Bronchial epithelial cell (primary cell): ENCODE measurements at regions not wholly inside any gene's neighbourhood (a gene's known extent, or its start where the extent isn't known, plus 50 kb on each side); places are given as distances from the start of the nearest gene placed in this dataset.

Experiments used
- DNase-seq: peaks from one replicate; pipeline ENCODE4 v3.0.0-alpha.2; 2010; ENCODE audit warnings: low read depth
- FAIRE-seq: peaks from 2 replicates; lab custom pipeline; 2011; peaks lifted over from hg19 to GRCh38; lab: Jason Lieb, UNC
- H3K27me3 ChIP-seq: 2 replicates; pipeline ENCODE4 v1.5.1; 2011; ENCODE audit warnings: low read length; ENCODE audit not compliant: control insufficient read depth, insufficient read depth
- H3K36me3 ChIP-seq: 2 replicates; pipeline ENCODE4 v1.5.1; 2011; ENCODE audit warnings: low read length; ENCODE audit not compliant: control insufficient read depth, insufficient read depth
- H3K4me3 ChIP-seq: 2 replicates; pipeline ENCODE4 v1.5.1; 2011; ENCODE audit warnings: mild to moderate bottlenecking, low read depth, low read length, control low read depth
- CTCF ChIP-seq: IDR thresholded peaks from 2 replicates; pipeline ENCODE4 v1.5.1; 2011; ENCODE audit warnings: mild to moderate bottlenecking, moderate library complexity, low read length, control low read depth, inconsistent platforms; ENCODE audit not compliant: insufficient read depth, severe bottlenecking

GRCh38 chr17:22512997-22513538 lies 820.7 kb downstream of the KCNJ18 start:
- Histone ChIP-seq H3K4me3 (no peak overlapping the region), H3K27me3 (no peaks in the 10 kb centered on the region), H3K36me3 (no peaks in the 10 kb centered on the region)
- no peak for DNase-seq
- FAIRE-seq, result no peak
- no peak for TF ChIP-seq CTCF

DNA sequence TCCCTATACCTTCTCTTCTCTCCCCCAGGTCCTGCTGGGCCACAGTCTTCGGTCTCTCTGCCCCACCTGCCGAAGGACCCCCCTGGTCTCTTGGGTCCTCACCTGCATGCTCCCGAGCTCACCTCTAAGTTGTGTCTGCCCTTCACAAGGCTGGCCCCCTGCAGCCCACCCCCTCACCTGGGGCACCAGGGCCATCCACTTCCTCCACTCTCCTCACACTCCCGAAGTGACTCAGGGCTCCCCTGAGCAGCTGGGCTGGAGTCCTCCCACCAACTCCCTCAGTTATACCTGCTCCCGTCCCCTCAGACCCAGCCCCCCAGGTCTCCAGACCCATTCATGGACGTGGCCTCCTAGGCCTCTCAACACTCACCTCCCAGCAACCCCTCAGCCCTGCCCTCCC lies 822.0 kb downstream of the KCNJ18 start:
- Histone ChIP-seq H3K4me3 (no peak overlapping the region), H3K36me3 (no peaks in the 10 kb centered on the region), H3K27me3 (no peaks in the 10 kb centered on the region)
- FAIRE-seq (no peak), DNase-seq (no peak)
- TF ChIP-seq CTCF, result no peak

- Histone ChIP-seq H3K27me3 (no peaks in the 10 kb centered on the region), H3K36me3 (no peaks in the 10 kb centered on the region), H3K4me3 (no peak overlapping the region)
- TF ChIP-seq CTCF, result no peak
- no peak for DNase-seq
- FAIRE-seq, result no peak
Observed at GRCh38 chr17:22514767-22515320, 822.5 kb downstream of the KCNJ18 start.

- Histone ChIP-seq H3K36me3 (no peaks in the 10 kb centered on the region), H3K4me3 (no peak overlapping the region), H3K27me3 (no peaks in the 10 kb centered on the region)
- TF ChIP-seq CTCF, result no peak
- FAIRE-seq (no peak), DNase-seq (no peak)
Observed at GRCh38 chr17:22515599-22515998, 823.3 kb downstream of the KCNJ18 start.

- no peak for TF ChIP-seq CTCF
- no peak for DNase-seq
- no peak overlapping the region for H3K4me3 ChIP-seq
- FAIRE-seq, result no peak
- no peaks in the 10 kb centered on the region for H3K27me3 ChIP-seq
- no peaks in the 10 kb centered on the region for H3K36me3 ChIP-seq
Observed at GRCh38 chr17:22516861-22517636, 824.7 kb downstream of the KCNJ18 start.

GRCh38 chr17:22517716-22518115 lies 825.4 kb downstream of the KCNJ18 start:
- FAIRE-seq, result no peak
- TF ChIP-seq CTCF, result no peak
- DNase-seq, result no peak
- H3K36me3 ChIP-seq, result no peaks in the 10 kb centered on the region
- H3K27me3 ChIP-seq, result no peaks in the 10 kb centered on the region
- no peak overlapping the region for H3K4me3 ChIP-seq
